ENCODE measurements at regions not wholly inside any gene's neighbourhood (a gene's known extent, or its start where the extent isn't known, plus 50 kb on each side); places are given as distances from the start of the nearest gene placed in this dataset.

DNA sequence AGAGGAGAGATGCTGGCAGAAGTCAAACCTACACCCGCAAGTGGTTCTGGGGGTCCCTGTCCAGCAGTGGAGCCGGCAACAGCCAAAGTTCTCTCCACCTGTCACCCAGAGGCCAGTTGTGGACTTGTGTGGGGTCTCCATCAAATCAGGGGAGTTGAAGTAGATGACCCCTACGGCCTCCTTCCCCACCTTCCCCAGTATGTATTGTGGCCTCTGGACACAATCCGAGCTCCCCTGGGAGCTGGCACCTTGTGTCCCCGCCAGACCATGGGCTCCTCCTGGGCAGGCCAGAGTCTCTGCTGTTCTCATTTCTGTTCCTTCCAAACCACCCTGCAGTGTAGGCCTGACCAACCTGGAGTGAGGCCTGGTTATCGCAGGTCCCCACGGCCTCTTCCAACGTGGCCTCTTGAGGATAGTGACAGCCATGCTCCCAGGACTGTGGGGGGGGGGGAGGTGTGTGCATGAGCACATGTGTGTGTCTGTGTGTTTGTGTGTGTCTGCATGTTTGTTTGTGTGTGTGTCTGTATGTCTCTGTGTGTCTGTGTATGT lies 246.4 kb downstream of the MATN1 start:
- no peak for TF ChIP-seq GATA2 (IDR thresholded peaks at IDR 0.05; ENCODE audit: low read depth, low read length)
- no peak for TF ChIP-seq GATA3 (IDR thresholded peaks at IDR 0.05; ENCODE audit: low read depth, low read length)

All from SH-SY5Y (cell line).